Left hindlimb (tissue), 1 donor: ENCODE measurements at regions not wholly inside any gene's neighbourhood (a gene's known extent, or its start where the extent isn't known, plus 50 kb on each side); places are given as distances from the start of the nearest gene placed in this dataset.

ENCODE experiments used
- DNase-seq: peaks from one replicate; pipeline ENCODE4 v3.0.0-alpha.2; 2018

DNA sequence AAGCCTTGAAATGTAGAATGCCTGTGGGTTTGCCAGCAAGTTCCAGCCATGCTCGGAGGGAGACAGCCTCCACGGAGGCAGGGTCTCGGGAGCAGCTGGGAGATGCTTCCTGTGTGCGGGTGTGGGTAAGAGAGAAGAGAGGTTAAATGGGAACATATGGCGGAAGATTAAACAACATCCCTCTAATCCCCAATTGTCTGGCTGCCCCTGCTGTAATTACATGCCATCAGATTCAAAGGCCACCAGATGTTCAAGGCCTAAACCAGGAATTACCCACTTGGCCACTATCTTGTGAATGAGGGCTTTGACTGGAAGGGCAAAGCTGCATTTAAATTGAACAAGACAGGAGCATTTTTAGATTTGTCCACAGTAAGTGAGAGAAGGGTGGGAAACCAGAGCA, 81.4 kb upstream of the BACE2 start:
- peak; percentile 67 for DNase-seq

DNA sequence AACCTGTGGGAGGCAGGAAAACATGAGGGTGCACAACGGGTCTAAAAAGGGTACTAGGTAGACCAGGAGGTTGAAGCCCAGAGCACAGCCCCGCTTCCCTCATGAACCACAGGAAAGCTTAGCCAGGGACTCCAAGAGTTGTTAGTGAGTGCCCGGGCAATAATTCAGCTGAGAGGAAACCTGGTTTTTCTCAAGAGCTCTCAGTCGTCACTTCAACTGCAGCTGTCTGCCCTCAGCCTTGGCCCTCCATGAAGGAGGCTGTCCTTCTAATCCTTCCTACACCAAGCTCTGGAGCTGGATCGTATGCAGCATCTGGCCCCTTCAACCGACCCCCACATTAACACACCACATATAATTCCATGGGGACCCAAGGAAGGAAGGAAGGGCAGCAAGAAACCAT, 77.0 kb upstream of the BACE2 start:
- no peak for DNase-seq

DNA sequence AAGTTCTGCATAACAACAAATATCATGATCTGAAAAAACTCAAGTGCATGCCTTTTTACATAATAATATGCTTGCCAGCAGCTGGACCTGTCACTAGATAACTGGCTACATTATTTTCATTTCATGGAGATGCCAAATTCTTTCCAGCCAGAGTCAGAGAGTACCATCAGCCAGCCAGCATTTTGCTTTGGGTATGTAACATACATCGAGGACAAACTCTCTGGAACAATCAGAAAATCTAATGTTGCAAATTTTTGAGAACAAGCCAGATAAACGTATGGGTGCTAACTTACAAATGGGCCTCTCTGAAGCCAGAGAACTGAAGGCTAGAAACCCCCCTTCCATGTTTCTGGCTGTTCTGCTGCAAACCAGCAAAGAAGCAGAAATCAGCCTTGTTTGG, 76.3 kb upstream of the BACE2 start:
- no peak for DNase-seq

GRCh38 chr21:41092312-41092711, 75.6 kb upstream of the BACE2 start:
- no peak for DNase-seq

DNA sequence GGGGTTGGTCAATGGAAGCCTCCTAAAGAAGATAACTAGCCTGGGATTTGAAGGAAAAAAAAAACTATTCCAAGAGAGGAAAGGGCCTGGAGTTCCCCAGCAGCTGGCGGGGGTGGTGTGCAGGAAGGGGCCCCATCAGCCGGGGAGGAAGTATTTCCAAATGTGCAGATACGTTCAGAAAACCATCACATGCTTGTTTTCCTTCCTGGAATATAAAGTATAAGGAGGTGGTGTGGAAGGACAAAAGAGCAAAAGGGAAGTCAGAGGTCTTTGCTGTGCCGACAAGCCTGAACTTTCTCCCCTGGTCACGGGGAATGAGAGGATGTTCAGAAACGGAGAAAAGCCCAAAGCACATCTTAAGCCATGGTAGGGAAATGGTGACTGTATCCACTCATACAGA, 72.0 kb upstream of the BACE2 start:
- no peak for DNase-seq

DNA sequence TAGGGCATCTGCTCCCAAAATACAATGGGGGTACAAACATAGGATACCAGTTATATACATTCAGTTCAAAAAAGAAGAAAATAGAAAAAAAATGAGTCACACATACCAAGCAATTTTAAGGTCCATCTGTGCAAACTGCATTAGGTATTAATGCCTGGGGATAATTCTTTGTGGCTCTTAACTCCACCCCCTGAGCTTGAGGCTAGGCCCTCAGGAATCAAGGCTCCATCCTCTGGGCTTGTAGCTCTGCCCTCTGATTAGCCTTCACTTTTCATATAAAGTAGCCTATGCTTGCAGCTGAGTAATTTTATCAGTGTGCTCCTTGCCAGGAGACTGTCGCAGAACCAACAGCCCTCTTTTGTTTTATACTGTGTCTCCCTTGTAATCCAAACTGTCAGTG, 69.9 kb upstream of the BACE2 start:
- DNase-seq = no peak

- no peak for DNase-seq
These were observed 69.4 kb upstream of the BACE2 start for GRCh38 chr21:41098481-41099042.

- no peak for DNase-seq
These were observed 67.0 kb upstream of the BACE2 start for GRCh38 chr21:41100826-41101550.

- no peak for DNase-seq
These were observed 65.7 kb upstream of the BACE2 start for GRCh38 chr21:41102281-41102680.

- no peak for DNase-seq
These were observed 60.4 kb upstream of the BACE2 start for GRCh38 chr21:41107602-41108001.

DNA sequence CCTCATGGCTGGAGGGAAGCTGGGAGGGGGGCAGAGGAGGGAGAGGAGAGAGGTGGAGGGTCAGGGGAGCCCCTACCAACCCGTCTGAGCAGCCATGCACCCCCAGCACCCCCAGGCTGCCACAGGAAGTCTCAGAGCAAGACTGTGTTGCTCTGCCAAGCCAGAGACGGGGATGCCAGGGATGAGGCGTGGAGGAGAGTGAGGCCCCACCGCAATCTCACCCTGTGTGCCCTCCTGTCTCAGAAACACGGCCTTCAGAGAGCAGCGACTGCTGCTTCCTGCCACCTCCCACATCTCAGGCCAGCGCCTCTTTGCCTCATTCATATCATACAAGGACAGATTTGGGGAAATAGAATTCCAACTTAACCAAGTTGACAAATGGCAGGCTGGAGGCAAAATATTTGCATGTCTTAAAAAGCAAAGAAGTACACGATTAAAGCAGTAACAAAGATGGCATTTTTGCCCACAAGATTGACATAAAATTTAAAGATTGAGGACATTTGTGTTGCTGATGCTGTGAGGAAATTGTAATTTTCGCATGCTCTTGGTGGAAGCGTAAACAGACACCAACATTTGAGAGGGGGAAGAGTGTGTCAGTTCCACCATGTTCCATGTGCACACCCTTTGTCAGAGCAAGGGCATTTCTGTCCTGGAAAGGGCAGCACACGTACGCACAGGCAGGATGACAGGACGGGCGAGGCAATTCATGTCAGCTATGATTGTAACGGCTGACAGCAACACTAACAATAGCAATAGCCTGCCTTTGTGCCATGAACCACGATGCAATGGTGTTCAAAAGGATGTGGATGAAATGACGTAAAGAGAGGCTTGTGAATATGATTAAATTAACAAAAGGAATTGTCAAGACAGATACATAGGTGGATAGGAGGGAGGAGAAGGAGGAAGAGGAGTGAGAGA, 59.0 kb upstream of the BACE2 start:
- no peak for DNase-seq

- DNase-seq = no peak
These were observed 57.8 kb upstream of the BACE2 start for GRCh38 chr21:41110161-41110560.

DNA sequence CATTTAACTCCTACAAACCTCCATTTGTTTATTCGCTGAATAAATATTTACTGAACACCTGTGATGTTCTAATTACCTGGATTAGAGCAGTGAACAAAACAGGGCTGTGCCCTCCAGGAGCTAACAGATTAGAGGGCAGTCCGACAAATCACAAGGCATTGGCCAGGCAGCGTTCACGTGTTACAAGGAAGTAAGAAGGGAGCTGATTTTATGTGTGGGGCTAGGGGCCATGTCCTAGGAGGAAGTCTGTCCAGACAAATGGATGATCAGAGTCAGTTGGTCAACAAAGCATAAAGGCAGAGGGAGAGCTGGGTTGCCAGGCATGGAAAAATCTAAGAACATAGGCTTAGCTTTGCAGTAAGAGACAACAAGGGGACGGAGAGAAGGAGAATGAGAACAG, 57.3 kb upstream of the BACE2 start:
- DNase-seq = no peak

GRCh38 chr21:41111681-41112080, 56.3 kb upstream of the BACE2 start:
- no peak for DNase-seq

GRCh38 chr21:41112740-41113692, 54.9 kb upstream of the BACE2 start:
- peak; percentile 63 for DNase-seq

GRCh38 chr21:41115851-41116250, 52.1 kb upstream of the BACE2 start:
- DNase-seq = no peak
